ENCODE measurements at regions not wholly inside any gene's neighbourhood (a gene's known extent, or its start where the extent isn't known, plus 50 kb on each side); places are given as distances from the start of the nearest gene placed in this dataset.

DNA sequence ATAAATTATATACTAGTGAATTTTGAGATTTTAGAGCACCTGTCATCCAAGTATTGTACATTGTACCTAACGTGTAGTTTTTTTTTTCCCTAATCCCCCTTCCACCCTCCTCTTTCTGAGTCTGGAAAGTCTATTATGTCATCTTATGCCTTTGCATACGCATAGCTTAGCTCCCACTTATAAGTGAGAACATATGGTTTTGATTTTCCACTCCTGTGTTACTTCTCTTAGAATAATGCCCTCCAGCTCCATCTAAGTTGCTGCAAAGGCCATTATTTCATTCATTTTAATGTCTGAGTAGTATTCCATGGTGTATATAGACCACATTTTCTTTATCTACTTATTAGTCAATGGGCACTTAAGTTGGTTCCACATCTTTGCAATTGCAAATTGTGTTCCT is 177.0 kb upstream of the C16orf82 start:
- DNase-seq: no peak
- TF ChIP-seq, protein P1, sequence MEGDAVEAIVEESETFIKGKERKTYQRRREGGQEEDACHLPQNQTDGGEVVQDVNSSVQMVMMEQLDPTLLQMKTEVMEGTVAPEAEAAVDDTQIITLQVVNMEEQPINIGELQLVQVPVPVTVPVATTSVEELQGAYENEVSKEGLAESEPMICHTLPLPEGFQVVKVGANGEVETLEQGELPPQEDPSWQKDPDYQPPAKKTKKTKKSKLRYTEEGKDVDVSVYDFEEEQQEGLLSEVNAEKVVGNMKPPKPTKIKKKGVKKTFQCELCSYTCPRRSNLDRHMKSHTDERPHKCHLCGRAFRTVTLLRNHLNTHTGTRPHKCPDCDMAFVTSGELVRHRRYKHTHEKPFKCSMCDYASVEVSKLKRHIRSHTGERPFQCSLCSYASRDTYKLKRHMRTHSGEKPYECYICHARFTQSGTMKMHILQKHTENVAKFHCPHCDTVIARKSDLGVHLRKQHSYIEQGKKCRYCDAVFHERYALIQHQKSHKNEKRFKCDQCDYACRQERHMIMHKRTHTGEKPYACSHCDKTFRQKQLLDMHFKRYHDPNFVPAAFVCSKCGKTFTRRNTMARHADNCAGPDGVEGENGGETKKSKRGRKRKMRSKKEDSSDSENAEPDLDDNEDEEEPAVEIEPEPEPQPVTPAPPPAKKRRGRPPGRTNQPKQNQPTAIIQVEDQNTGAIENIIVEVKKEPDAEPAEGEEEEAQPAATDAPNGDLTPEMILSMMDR (IDR thresholded peaks at IDR 0.05; ENCODE audit: insufficient read depth in 1 of 2, low read depth in 1 of 2, low read length in 1 of 2, severe bottlenecking in 1 of 2, unreplicated experiment in 1 of 2): no peak
- Histone ChIP-seq H3K4me1 (no peaks in the 10 kb centered on the region), H3K4me3 (ENCODE audit: low read depth, low read length) (no peak overlapping the region), H3K36me3 (ENCODE audit: control insufficient read depth, insufficient read depth, low read length) (no peaks in the 10 kb centered on the region), H3K9me3 (no peaks in the 10 kb centered on the region), H3K27me3 (replicated peaks; ENCODE audit: control insufficient read depth, insufficient read depth, low read length) (no peaks in the 10 kb centered on the region)
- Mint-ChIP-seq H3K4me1 (ENCODE audit: low read depth, unreplicated experiment) (no peaks in the 10 kb centered on the region), H3K27ac (ENCODE audit: unreplicated experiment) (no peak overlapping the region), H3K36me3 (ENCODE audit: insufficient read depth, unreplicated experiment) (no peaks in the 10 kb centered on the region), H3K4me3 (ENCODE audit: unreplicated experiment) (no peak overlapping the region), H3K27me3 (ENCODE audit: insufficient read depth, unreplicated experiment) (peaks cover 2% of the 10 kb centered on the region), H3K9me3 (ENCODE audit: unreplicated experiment) (no peaks in the 10 kb centered on the region)
- ChIA-PET CTCF (no interaction called here), POLR2A (no interaction called here)
- intact Hi-C loops (cut with micrococcal nuclease; ENCODE audit: unreplicated experiment): no loop called here
- no TSS peak for BruUV-seq (replicated peaks)

DNA sequence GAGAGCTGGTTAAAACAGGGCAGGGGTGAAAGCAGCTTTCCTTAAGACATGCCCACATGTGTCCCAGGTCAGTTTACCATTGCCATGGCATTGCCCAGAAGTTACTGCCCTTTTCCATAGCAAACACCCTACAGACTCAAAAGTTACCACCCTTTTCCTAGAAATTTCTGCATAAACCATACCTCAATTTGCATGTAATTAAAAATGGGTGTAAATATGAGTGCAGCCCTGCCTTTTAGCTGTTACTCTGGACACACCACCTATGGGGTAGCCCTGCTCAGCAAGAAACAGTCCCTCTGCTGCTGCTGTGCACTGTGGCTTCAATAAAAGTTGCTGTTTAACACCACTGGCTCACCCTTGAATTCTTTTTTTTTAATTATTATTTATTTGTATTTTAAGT is 168.5 kb upstream of the C16orf82 start:
- Histone ChIP-seq H3K9me3 (no peaks in the 10 kb centered on the region), H3K4me1 (no peaks in the 10 kb centered on the region), H3K4me3 (ENCODE audit: low read depth, low read length) (no peak overlapping the region), H3K27me3 (replicated peaks; ENCODE audit: control insufficient read depth, insufficient read depth, low read length) (no peaks in the 10 kb centered on the region), H3K36me3 (ENCODE audit: control insufficient read depth, insufficient read depth, low read length) (no peaks in the 10 kb centered on the region)
- Mint-ChIP-seq H3K27me3 (ENCODE audit: insufficient read depth, unreplicated experiment) (peaks cover 5% of the 10 kb centered on the region), H3K27ac (ENCODE audit: unreplicated experiment) (no peak overlapping the region), H3K4me3 (ENCODE audit: unreplicated experiment) (no peak overlapping the region), H3K4me1 (ENCODE audit: low read depth, unreplicated experiment) (no peaks in the 10 kb centered on the region), H3K36me3 (ENCODE audit: insufficient read depth, unreplicated experiment) (no peaks in the 10 kb centered on the region), H3K9me3 (ENCODE audit: unreplicated experiment) (no peaks in the 10 kb centered on the region)
- ChIA-PET CTCF (no interaction called here), POLR2A (no interaction called here)
- intact Hi-C loops (cut with micrococcal nuclease; ENCODE audit: unreplicated experiment): no loop called here
- TF ChIP-seq, protein P1 (IDR thresholded peaks at IDR 0.05; ENCODE audit: insufficient read depth in 1 of 2, low read depth in 1 of 2, low read length in 1 of 2, severe bottlenecking in 1 of 2, unreplicated experiment in 1 of 2): no peak
- no peak for DNase-seq
- BruUV-seq (replicated peaks): no TSS peak

DNA sequence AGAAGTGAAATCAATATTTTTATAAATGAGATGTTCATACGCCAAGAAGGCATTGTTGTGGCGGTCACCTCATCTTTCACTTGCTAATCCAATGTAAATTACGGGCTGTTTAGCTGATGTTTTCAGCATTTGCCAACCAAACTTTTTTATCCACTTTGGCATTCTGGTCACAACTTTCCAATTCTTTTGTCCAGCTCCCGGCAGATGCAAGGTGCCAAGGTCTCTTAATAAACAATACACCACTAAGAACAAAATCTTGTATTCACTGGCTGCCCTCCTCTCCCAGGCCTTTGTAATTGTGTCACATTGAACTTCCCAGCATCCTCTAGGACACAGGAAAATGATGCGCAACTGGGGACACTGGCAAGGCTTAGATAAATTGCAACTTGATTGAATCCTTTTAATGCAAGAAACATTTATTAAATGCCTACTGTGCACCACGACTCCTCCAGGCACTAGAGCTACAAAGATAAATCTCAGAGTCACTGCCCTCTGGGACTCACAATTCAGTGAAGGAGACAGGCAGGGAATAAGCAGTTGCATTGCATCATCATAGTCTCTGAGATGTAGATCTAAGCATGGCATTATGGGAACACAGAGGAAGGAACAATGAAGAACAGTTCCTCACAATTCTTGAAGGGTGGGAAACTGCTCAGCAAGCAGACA is 165.4 kb upstream of the C16orf82 start:
- no peaks in the 10 kb centered on the region for H3K4me1 Mint-ChIP-seq (ENCODE audit: low read depth, unreplicated experiment)
- intact Hi-C loops (cut with micrococcal nuclease; ENCODE audit: unreplicated experiment): no loop called here
- H3K4me3 ChIP-seq (ENCODE audit: low read depth, low read length): no peak overlapping the region
- no peaks in the 10 kb centered on the region for H3K9me3 ChIP-seq
- H3K4me3 Mint-ChIP-seq (ENCODE audit: unreplicated experiment): no peak overlapping the region
- ChIA-PET POLR2A (no interaction called here), CTCF (no interaction called here)
- H3K27me3 Mint-ChIP-seq (ENCODE audit: insufficient read depth, unreplicated experiment): peaks cover 6% of the 10 kb centered on the region
- TF ChIP-seq, protein P1 (IDR thresholded peaks at IDR 0.05; ENCODE audit: insufficient read depth in 1 of 2, low read depth in 1 of 2, low read length in 1 of 2, severe bottlenecking in 1 of 2, unreplicated experiment in 1 of 2): no peak
- H3K27ac Mint-ChIP-seq (ENCODE audit: unreplicated experiment): no peak overlapping the region
- H3K36me3 ChIP-seq (ENCODE audit: control insufficient read depth, insufficient read depth, low read length): no peaks in the 10 kb centered on the region
- H3K4me1 ChIP-seq: no peaks in the 10 kb centered on the region
- no peak for DNase-seq
- H3K27me3 ChIP-seq (replicated peaks; ENCODE audit: control insufficient read depth, insufficient read depth, low read length): no peaks in the 10 kb centered on the region
- no peaks in the 10 kb centered on the region for H3K36me3 Mint-ChIP-seq (ENCODE audit: insufficient read depth, unreplicated experiment)
- no TSS peak for BruUV-seq (replicated peaks)
- H3K9me3 Mint-ChIP-seq (ENCODE audit: unreplicated experiment): no peaks in the 10 kb centered on the region
